Smooth muscle cell (in vitro differentiated cells): ENCODE measurements at regions not wholly inside any gene's neighbourhood (a gene's known extent, or its start where the extent isn't known, plus 50 kb on each side); places are given as distances from the start of the nearest gene placed in this dataset.

ENCODE experiments used
- DNase-seq: peaks from one replicate; lab custom pipeline; 2025; ENCODE audit not compliant: unreplicated experiment; lab: John Stamatoyannopoulos, UW
- H2AFZ ChIP-seq: fragments of 200-600 bp; sonication (generic); 2 replicates; pipeline ENCODE4 v1.6.0; 2016; ENCODE audit warnings: antibody characterized with exemption, low read depth, mild to moderate bottlenecking
- H3F3A ChIP-seq: fragments of 200-600 bp; sonication (generic); 2 replicates; pipeline ENCODE4 v1.6.0; 2017; ENCODE audit warnings: antibody characterized with exemption, low read depth
- H3K27ac ChIP-seq: fragments of 200-600 bp; sonication (generic); 2 replicates; pipeline ENCODE4 v1.5.1; 2016; ENCODE audit warnings: low read depth, mild to moderate bottlenecking
- H3K27me3 ChIP-seq: fragments of 200-600 bp; sonication (generic); 2 replicates; pipeline ENCODE4 v1.6.1; 2016; ENCODE audit warnings: low read depth, mild to moderate bottlenecking
- H3K36me3 ChIP-seq: fragments of 200-600 bp; sonication (generic); 2 replicates; pipeline ENCODE4 v1.5.1; 2016; ENCODE audit warnings: low read depth
- H3K4me1 ChIP-seq: fragments of 200-600 bp; sonication (generic); 2 replicates; pipeline ENCODE4 v1.5.1; 2016; ENCODE audit warnings: low read depth
- H3K4me2 ChIP-seq: fragments of 200-600 bp; sonication (generic); 2 replicates; pipeline ENCODE4 v1.6.0; 2016; ENCODE audit warnings: mild to moderate bottlenecking
- H3K4me3 ChIP-seq: fragments of 200-600 bp; sonication (generic); 2 replicates; pipeline ENCODE4 v1.5.1; 2016; ENCODE audit warnings: mild to moderate bottlenecking
- H3K79me2 ChIP-seq: fragments of 200-600 bp; sonication (generic); 2 replicates; pipeline ENCODE4 v1.6.0; 2016; ENCODE audit warnings: low read depth, mild to moderate bottlenecking
- H3K9ac ChIP-seq: fragments of 200-600 bp; sonication (generic); 2 replicates; pipeline ENCODE4 v1.6.0; 2016; ENCODE audit warnings: low read depth
- H3K9me3 ChIP-seq: fragments of 200-600 bp; sonication (generic); replicated peaks from 2 replicates; pipeline ENCODE4 v1.5.1; 2016; ENCODE audit warnings: low read depth
- H4K20me1 ChIP-seq: fragments of 200-600 bp; sonication (generic); 2 replicates; pipeline ENCODE4 v1.6.0; 2016; ENCODE audit warnings: low read depth
- CTCF ChIP-seq: fragments of 200-600 bp; sonication (generic); IDR thresholded peaks from 2 replicates; pipeline ENCODE4 v1.5.1; 2017; ENCODE audit warnings: borderline replicate concordance, mild to moderate bottlenecking, antibody characterized with exemption; ENCODE audit not compliant: insufficient read depth, poor library complexity, severe bottlenecking
- WGBS: methylation state at CpG from one replicate; pipeline ENCODE4 v1.1.7; 2016; ENCODE audit warnings: low lambda C conversion rate; 5-methylcytosine and 5-hydroxymethylcytosine counted together

GRCh38 chr11:21634491-21634890 lies 558.4 kb upstream of the ANO5 start:
- Histone ChIP-seq H4K20me1 (no peaks in the 10 kb centered on the region), H3K27me3 (no peaks in the 10 kb centered on the region), H3K4me3 (no peak overlapping the region), H3K36me3 (no peaks in the 10 kb centered on the region), H3F3A (no peaks in the 10 kb centered on the region), H3K9me3 (no peaks in the 10 kb centered on the region), H2AFZ (no peak overlapping the region), H3K27ac (no peak overlapping the region), H3K4me1 (no peaks in the 10 kb centered on the region), H3K9ac (no peak overlapping the region), H3K4me2 (no peak overlapping the region), H3K79me2 (no peaks in the 10 kb centered on the region)
- WGBS: 81% methylated on average over 3 of the region's 3 CpGs
- DNase-seq: no peak
- no peak for TF ChIP-seq CTCF

GRCh38 chr11:21634956-21635355 lies 557.9 kb upstream of the ANO5 start:
- no peak for DNase-seq
- Histone ChIP-seq H3K27me3 (no peaks in the 10 kb centered on the region), H3K79me2 (no peaks in the 10 kb centered on the region), H2AFZ (no peak overlapping the region), H3K4me2 (no peak overlapping the region), H4K20me1 (no peaks in the 10 kb centered on the region), H3F3A (no peaks in the 10 kb centered on the region), H3K4me3 (no peak overlapping the region), H3K9me3 (no peaks in the 10 kb centered on the region), H3K9ac (no peak overlapping the region), H3K36me3 (no peaks in the 10 kb centered on the region), H3K27ac (no peak overlapping the region), H3K4me1 (no peaks in the 10 kb centered on the region)
- no peak for TF ChIP-seq CTCF

DNA sequence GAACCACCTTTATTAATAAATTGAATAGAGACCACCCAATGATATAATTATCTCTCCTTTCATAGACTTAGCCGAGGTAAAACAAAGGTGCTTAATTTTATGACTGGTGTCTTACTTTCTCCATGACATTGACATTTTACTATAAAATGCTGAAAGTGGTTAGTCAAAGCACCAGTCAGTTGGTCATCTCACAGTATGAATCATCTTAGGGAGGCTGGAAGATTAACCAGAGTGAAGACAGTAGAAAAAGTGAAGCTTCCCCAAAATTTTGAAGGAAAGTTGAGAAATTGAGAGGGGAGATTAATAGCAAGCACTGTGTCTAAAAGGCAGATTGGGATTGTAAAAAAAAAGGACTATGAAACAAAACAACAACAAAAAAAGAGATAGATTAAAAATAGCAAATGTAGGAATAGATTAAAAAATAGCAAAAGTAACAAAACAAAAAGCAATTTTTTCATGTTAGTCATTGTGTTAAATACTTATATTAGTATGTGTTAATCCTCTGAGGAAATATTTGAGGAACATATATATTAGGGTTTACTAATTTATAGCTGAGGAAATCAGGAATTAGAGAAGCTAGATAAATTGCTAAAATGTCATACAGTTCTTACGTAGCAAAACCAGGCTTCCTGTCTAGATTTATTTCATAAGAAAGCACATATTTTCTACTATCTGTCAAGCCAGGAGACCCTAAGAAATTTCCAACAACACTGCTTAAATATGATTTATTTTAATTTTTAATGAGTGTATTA lies 557.3 kb upstream of the ANO5 start:
- Histone ChIP-seq H4K20me1 (no peaks in the 10 kb centered on the region), H3K4me1 (no peaks in the 10 kb centered on the region), H3K9ac (no peak overlapping the region), H3K4me2 (no peak overlapping the region), H3K9me3 (no peaks in the 10 kb centered on the region), H2AFZ (no peak overlapping the region), H3K4me3 (no peak overlapping the region), H3K27ac (no peak overlapping the region), H3K79me2 (no peaks in the 10 kb centered on the region), H3F3A (no peaks in the 10 kb centered on the region), H3K36me3 (no peaks in the 10 kb centered on the region), H3K27me3 (no peaks in the 10 kb centered on the region)
- DNase-seq: no peak
- 61% methylated on average over 2 of the region's 2 CpGs for WGBS
- no peak for TF ChIP-seq CTCF

GRCh38 chr11:21636561-21636960 lies 556.3 kb upstream of the ANO5 start:
- H3K4me2 ChIP-seq: no peak overlapping the region
- no peaks in the 10 kb centered on the region for H3F3A ChIP-seq
- no peak for TF ChIP-seq CTCF

More at GRCh38 chr11:21636561-21636960, 556.3 kb upstream of the ANO5 start:
- H2AFZ ChIP-seq: no peak overlapping the region
- H3K4me3 ChIP-seq: no peak overlapping the region
- H3K9ac ChIP-seq: no peak overlapping the region
- no peaks in the 10 kb centered on the region for H3K79me2 ChIP-seq
- no peak for DNase-seq
- no peaks in the 10 kb centered on the region for H3K36me3 ChIP-seq
- H3K27ac ChIP-seq: no peak overlapping the region
- H3K4me1 ChIP-seq: no peaks in the 10 kb centered on the region
- H3K27me3 ChIP-seq: no peaks in the 10 kb centered on the region
- no peaks in the 10 kb centered on the region for H4K20me1 ChIP-seq
- no peaks in the 10 kb centered on the region for H3K9me3 ChIP-seq
